Amniotic epithelial cell (primary cell): ENCODE measurements at regions not wholly inside any gene's neighbourhood (a gene's known extent, or its start where the extent isn't known, plus 50 kb on each side); places are given as distances from the start of the nearest gene placed in this dataset.

Experiments used
- DNase-seq: peaks from one replicate; pipeline ENCODE4 v3.0.0-alpha.2; 2010; ENCODE audit warnings: low read depth

DNA sequence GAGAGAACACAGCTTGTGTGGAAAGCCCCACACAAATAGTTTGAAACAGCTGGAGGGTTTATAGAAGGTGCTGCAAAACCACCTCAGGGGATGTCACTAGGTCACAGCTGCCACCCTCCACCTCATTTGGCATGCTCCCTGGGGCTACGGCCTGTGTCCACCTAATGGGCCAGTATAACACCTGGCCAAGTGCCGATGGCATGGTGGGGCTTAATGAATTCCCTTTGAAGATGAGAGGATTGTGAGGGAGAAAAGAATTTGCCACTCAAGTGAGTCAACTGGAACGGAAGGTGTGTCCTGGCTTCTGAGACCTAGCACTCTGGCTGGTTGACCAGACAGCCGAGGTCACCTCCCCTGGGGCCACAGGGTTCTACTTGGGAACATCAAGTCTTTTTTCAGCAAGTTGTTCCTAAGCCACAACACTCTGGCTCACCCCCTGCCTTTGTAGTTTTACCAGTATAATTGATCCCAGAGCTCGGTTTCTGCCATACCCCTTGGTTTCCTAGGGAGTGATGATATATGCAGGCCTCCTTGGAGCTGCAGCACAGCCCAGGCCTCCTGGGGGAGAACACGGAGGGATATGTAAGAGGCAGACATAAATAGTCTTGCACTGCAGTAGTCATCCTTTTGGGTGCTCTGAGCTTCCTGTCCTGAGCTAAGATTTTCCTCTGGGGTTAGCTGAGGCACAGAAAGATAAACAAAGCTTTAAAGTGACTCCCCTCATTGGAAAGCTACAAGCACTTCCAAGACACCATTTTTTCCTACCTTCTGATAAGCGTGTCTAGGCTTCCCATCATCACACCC is 178.2 kb upstream of the LPP start:
- DNase-seq = no peak

DNA sequence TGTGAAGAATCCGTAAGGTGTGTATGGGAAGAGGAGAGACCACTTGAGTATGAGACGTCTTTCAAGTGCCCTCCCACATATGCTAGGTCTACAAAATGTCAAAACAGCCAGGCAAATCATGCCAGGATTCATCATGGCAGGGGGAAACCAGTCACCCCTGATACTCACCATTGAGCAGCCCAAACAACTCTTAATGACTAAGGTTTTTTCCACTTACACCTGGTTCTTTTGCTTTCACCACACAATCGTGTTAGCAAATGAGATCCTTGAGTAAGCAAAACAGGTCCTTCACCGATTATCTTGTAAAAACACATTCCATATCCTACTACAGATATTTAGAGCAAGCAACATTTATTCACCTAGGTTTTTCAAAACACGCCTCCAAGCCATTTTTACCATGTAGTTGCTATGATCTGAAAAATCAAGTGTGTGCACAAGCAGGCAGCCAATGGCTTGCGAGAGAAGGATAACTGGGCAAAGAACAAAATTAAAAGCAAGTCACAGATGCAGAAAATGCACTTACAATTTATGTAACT is 177.5 kb upstream of the LPP start:
- no peak for DNase-seq

DNA sequence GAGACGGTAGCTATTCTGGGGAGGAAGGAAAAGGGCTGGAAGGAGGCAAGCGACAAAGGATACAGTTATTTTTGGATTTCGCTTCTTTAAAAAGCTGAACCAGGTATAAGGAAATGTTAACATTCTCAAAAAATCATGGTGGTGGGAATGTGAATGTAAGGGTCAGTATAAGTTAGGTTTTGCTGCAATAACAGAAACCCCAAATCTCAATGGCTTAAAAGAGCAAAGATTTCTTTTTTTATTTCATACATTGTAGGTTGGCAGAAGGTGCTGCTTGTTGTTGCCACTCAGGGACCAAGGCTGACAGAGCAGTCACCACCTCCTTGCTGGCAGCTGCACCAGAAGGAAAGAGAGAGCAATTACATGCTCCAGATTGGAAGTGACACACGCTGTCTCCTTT is 176.3 kb upstream of the LPP start:
- no peak for DNase-seq

DNA sequence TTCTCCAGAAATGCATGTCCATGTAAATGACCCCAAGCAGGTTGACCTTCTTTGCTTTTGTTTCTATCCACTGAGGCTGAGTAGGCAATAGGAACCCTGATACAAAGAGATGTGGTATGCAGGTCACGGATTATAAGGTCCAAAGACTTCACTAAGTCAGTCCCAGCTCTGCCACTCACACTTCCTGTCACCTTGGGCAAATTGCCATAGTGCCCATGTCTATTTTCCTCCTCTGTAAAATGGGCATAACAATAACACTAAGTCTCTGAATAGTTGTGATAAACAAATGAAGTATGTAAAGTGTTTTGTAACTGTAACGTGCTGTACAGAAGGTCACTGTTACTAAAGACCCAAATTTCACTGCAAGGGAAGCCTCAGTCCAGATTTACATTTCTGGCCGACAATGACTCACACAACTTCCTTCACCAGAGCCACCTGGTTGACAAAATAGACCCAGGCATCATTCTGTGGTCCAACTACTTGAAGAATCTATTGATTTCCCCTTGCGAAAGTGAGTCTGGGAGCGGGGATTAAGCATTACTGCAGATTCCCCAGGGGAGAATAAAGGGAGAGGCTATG is 175.4 kb upstream of the LPP start:
- DNase-seq = no peak

DNA sequence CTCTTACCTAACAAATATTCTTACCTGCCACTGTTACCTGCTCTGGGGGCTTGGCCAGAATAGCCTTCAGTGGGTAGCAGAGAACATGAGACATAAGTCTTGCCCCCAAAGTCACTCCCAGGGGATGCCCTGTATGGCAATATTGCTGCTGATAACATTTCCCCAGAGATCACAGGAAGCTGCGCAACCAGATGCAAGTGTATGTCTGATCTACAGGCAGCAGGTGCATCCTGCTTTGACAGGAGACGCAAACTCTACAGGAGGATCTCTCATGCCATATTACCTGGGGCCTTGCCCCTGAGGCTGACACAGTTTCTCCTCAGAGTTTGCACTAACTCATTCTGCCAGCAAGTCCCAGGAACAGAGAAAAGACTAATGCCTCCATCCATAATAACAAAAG is 174.4 kb upstream of the LPP start:
- DNase-seq = no peak

DNA sequence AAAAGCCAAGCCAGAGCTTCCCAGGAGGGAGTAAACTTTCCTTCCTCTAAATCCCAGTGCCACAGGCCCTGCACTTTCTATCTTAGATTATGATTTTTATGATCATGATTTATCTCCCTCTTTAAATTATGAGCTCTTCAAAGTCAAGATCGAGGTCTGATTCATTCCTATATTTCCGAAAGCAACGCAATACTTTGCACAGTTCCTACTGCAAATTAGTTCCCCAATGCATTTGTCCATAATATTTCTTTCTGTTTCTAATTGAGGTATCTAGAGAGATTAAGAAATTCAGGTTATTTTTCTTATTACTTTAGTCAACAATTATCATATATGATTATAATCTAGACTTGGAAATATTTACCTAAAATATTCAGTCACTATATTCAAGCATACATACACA is 173.1 kb upstream of the LPP start:
- no peak for DNase-seq

DNA sequence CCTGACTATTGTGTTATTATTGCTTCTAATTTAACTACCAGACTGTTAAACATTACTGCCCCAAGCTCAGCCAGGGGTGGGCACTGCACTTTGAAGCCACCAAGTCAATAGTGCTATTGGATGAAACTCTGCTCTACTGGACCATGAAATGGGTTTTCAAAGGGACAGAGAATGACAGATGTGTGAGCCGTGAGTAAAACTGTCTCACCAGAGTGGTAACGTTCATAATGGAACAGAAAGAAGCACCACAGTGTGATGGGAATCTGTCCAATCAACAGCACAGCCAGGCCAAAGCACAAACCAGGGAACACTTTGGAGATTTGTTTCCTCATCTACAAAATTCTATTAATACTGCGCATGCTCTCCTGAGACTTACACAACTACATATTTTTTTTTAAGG is 171.8 kb upstream of the LPP start:
- DNase-seq = no peak

DNA sequence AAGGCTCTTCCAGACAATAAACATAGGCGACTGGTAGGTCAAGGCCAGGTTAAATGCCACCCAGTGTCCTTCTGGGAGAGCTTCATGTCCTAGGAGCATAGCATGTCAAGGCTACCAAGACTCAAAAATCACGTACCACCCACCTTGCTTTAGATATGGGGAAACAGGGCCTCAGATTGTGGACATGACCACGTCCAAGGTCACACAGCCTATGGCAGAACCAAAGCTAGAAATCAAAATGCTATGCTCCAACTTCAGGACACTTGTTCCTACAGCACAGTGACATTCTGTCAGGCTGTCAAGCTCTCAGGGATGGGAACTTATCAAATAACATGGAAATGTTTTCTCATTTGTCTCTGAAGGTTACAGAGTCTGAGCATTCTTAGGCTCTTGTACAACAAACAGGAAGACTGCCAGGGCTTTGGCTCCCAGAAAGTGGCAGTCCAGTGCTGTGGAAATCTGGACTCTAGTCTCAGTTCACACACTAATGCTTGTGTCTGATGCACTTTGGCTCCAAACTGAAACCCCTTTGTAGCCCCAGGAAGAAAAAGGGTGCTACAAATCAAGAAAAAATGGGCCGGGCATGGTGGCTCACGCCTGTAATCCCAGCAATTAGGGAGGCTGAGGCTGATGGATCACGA is 170.4 kb upstream of the LPP start:
- no peak for DNase-seq

DNA sequence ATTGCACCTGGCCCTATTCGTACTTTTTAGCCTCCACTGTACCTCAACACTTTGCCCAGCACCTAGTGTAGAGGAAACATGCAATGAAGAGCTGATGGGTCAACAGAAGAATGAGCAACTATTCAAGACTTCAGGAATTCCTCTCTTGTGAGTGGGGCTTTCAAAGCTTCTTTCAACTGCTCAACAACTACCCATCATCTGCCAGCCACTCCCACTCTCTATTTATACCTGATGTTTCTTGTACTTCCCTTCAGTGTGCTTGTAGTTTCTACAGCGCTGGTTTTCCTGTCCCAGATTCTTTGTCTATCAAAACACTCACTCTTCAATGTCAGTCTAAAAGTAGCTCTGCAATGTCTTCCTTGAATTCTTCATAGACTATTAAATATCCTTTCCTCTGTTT is 168.3 kb upstream of the LPP start:
- DNase-seq = peak; percentile 77

DNA sequence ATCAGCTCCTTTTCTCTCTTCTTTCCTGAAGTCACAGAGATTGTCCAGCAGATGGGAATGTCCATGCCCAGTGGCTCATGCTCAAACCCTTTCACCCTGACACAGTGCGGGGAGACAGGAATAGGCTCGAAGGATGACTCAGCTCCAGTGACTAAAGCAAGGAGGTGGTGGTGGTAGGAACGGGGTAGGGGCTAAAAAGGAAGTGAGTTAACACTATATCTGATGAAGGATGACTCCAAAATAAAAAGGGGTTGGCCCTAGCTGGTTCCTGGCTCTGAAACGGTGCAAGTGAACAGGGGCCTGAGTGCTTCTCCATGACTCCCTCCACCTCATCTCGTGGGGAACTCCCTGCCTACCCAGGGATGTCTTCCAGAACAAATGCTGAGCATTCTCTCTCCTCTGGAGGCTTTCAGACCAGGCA is 167.4 kb upstream of the LPP start:
- peak; percentile 95 for DNase-seq

DNA sequence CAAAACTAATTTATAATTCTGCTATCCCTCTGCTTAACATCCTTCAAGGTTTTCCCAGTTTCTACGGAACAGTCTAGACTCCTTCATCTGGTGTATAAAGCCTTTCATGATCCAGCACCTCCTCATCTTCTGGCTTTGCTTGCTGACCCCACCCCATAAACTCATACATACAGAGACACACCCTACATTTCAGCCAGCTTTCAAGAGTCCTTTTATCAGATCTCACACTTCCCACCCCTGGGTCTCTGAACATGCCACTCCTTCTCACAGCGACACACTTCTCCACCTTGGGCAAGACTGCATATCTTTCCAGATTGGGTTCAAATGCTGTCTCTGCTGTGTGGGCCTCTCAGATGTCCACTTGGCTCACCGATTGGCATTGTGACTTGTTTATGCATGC is 166.8 kb upstream of the LPP start:
- DNase-seq = no peak

DNA sequence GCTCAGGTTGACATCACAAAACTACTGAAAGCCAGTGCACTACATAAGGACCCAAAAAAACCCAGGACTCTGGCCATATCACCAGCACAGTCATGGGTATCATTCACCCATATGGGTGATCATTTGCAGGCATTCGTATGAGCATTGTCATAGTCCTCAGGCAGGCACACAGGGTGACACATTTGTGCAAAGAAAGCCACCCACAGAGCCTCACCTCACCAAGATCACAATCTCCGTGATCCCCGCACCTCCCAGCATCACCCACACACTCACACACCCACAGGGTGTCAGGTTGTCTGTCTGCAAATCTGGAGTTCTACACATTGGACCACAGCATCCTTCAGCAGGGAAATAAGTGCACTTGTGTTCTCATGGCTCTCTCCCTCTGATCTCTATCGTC is 166.0 kb upstream of the LPP start:
- no peak for DNase-seq

DNA sequence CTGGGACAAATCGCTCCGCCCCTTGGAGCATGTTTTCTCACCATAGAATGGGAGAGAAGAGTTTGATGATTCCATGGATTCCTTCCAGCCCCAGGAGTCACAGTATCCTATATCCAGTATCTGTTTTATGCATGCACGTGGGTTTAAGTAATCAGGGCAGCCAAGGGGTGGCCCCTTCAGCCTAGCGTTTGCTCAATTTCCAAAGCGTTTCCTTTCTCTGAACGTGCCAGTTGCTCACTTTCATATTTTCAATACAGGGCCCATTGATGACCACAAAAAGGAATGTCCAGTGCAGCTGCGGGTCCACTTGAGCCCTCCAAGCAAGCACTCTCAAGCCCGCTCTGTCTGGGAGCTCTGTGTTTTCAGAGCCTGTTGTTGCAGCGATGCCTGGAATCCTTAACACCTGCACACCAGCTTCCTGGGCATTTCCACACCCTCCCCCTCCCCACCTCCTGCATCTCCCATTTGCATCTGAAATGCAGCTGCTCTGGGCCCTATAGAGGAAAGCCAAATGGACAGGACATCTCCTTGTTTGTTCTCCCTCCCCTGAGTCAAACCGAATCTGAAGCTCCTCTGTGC is 164.3 kb upstream of the LPP start:
- no peak for DNase-seq

DNA sequence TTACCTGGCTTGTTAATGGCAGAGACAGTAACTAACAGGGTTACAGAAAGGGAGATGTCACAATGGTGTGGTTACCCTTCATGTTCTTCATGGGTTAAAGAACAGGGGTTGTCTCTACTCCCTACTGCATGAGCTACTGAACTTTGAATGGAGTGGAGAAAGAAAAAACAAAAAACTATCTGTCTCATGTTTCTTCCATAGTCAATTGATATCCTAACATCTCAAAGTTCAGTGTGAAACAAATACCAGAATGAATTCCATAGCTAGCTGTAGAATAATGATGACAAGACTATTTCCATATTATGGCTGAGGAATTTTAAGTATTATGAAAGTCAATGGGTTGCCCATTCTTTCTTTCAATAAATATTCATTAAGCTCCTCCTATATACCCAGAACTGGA is 161.3 kb upstream of the LPP start:
- DNase-seq = no peak

DNA sequence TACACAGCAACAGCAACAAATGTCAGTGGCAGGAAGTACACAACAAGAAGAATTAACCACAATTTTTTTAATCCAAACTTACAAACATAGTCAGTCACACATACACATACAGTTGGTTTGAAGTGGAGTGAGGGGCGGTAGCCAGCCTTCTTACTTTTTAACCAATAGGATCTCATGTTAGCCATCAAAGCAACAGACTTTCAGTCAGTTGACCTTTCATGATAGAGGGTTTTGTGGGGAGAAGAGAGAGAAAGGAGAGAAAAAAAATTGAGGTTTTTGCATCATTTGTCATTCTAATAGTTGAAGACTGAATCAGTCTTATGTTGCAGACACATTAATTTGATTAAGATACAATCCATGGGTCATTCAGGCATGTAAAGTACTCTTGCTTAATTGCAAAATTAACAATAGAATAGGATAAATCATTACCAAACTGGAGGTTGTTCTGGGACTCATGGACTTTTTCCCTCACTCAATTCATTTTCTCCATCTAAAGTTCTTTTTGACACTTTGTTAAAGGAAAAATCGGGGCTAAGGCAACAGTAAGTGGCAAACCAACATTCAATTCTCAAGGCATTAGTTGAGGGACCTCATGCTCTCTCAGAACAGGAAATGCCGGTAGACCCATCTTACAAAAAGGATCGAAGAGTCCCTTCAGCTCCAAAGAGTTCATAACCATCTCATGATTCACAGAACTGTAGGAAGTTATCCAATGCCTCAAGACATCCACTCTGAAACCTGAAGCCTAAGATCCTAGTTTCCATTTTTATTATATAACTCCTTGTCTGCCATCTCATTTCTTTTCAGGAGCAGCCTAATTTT is 159.5 kb upstream of the LPP start:
- DNase-seq = peak; percentile 57

DNA sequence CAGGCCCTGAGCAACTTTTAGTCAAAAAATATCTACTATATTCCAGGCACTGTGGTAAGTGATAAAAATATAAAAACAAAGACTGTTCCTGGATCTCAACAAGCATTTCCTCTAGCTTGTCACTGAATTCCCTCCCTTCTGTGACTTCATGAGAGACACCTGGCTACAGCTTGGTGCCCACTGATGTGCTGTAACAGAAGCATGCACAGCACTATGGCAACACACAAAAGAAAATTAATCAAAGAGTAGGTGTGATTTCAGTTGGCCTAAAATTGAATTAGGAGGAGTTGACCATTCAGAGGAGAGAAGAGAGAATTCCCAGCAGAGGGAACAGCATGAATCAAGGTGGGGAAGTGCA is 158.9 kb upstream of the LPP start:
- DNase-seq = no peak

DNA sequence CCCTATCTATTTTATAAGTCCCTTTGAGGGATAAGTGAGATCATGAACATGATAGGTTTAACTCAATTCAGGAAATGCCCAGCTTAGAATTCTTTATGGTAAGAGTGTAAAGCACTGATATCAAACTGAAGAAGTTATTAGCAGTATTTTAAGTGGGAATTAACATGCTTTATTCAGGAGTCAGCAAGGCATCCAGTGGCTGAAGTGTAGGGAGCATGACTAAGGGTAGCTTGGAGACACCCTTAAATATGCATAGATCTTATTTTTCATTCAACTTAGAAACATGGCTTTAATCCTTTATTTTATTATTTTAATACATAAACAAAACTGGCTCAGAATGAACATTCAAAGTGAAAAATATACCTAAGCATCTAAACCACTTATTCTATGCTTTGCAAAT is 158.3 kb upstream of the LPP start:
- no peak for DNase-seq

DNA sequence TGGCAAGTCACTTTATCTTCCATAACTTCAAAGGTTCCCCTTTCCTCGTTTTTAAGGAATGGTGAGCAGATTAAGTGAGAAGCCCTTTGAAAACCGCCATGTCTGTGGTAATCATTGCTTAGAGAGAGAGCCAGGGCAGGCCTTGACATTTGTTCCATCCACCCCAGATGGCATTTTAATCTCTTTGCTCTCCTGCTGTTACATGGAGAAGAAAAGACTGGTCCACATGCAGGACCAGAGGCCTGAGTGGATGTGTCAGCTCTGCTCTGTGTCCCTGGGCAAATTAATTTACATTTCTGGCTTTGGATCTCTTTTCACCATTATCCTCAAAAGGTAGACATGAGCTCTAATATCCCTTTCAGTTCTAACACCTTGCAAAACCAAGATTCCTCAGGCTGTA is 157.3 kb upstream of the LPP start:
- DNase-seq = no peak

DNA sequence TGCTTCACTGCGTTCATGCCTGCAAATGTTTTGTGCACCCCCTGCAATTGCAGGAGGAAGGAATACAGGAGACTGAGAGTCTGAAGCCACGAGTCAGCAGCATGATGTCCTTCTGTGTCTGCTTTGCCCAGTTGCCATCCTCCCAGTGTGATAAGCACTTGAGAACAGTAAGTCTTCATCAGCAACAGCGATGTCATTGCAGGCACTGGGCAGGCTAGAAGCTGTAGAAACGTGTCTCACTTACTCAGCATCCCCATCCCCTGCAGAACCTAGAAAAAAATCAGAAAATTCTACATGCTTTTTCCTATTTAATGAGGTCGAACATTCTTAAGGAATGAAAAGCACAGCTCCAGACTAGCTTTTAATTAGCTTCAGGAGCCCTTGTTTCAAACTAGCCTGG is 156.5 kb upstream of the LPP start:
- peak; percentile 30 for DNase-seq

DNA sequence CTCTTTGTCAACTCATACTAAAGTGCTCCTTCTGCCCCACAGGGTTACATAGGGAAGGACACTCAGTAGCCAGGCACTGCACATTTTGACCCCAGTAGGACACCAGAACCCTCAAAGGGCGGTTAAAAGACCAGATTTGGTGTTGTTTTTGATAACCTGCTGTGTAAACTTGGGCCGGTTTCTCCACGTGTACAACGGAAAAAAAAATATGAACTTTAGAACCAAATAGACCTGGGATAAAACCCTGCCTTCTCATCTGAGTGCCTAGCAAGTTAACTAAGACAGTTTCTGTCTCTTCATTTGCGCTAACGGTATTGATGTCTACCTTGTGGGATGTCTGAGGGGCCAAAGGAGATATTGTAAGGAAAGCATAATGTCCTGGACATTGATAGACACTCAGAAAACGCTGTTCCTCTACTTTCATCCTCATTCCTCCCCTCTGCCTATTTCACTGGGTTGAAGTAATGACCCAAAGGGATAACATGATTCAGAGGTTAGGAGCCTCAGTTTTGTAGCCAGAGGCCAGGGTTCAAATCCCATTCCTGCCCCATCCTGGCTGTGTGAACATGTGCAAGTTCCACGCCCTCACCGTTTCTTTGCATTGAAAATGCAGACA is 155.9 kb upstream of the LPP start:
- DNase-seq = no peak

DNA sequence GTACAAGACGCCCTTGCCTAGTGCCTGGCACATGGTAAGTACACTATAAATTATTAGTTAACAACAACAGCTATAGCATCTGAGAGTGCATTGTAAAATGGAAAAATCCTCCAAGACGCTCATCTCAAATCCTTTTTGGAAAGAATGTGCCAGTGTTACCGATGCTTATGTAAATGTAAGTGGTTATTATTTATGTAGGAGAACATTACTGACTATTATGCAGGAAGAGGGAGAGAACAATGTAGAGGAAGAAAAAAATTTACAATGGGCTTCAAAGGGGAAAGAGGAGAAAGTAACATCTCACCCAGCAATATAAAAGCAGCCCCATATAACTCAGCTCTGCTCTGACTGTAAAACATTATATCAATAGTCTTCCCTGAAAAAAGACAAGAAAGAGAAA is 155.3 kb upstream of the LPP start:
- DNase-seq = no peak

DNA sequence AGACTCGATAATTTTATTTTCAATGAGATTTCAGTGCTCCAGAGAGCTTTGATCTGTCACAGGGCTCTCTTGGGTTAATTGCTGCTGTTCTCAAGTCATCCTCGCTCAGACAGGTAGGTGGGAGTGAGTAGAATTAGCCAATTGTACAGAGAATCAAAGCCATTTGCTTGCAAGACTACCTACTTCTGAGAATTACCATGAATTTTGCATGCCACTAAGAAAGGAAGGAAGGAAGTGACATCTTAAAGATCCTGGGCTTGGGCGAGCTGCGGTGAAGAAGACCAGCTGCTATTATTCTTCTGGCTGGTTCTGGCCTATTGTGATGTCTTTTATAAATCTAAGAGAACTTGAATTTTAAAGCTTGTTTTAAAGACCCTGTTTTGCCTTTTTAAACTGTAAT is 154.1 kb upstream of the LPP start:
- DNase-seq = no peak
